Tibial artery (tissue), 4 donors: ENCODE measurements at regions not wholly inside any gene's neighbourhood (a gene's known extent, or its start where the extent isn't known, plus 50 kb on each side); places are given as distances from the start of the nearest gene placed in this dataset.

Source experiments
- DNase-seq, 2 donors: peaks; one replicate each; pipeline ENCODE4 v3.0.0-alpha.2; 2019
- H3K27ac ChIP-seq, 2 donors: fragments of 200-600 bp; sonication (generic) in 1 of 2; 1 replicate in 1 of 2; 2 replicates in 1 of 2; pipeline ENCODE4 v1.5.1; 2018 to 2019; ENCODE audit warnings: mild to moderate bottlenecking in 1 of 2
- H3K27me3 ChIP-seq, 2 donors: fragments of 200-600 bp; sonication (generic) in 1 of 2; one replicate each; pipeline versions ENCODE4 v1.5.1 to v1.6.0; 2016 to 2019
- H3K36me3 ChIP-seq, 3 donors: fragments of 200-600 bp; sonication (generic) in 2 of 3; one replicate each; pipeline ENCODE4 v1.5.1; 2016 to 2019; ENCODE audit warnings: mild to moderate bottlenecking in 2 of 3
- H3K4me1 ChIP-seq, 4 donors: fragments of 200-600 bp; sonication (generic) in 2 of 4; 1 replicate in 3 of 4; 2 replicates in 1 of 4; pipeline ENCODE4 v1.5.1; 2016 to 2019
- H3K4me3 ChIP-seq, 2 donors: fragments of 200-600 bp; sonication (generic) in 1 of 2; 1 replicate in 1 of 2; 2 replicates in 1 of 2; pipeline ENCODE4 v1.5.1; 2018 to 2019; ENCODE audit warnings: mild to moderate bottlenecking in 2 of 2
- H3K9me3 ChIP-seq, 3 donors: fragments of 200-600 bp; sonication (generic) in 1 of 3; one replicate each; pipeline ENCODE4 v1.5.1; 2016 to 2019
- intact Hi-C: fragments of 100-400 bp; cut with DNase I; formaldehyde crosslinking; loops from one replicate; pipeline ENCODE4 v1.15.0; 2023; ENCODE audit warnings: low total_unique reads
- TF ChIP-seq, protein P1 (sequence below), 2 experiments: fragments of 200-600 bp in 1 of 2; fragments of 450-650 bp in 1 of 2; IDR thresholded peaks; one replicate each; pipeline ENCODE4 v1.5.1; 2017 to 2019; ENCODE audit warnings: antibody characterized with exemption in 2 of 2, mild to moderate bottlenecking in 1 of 2, moderate library complexity in 1 of 2

DNA sequence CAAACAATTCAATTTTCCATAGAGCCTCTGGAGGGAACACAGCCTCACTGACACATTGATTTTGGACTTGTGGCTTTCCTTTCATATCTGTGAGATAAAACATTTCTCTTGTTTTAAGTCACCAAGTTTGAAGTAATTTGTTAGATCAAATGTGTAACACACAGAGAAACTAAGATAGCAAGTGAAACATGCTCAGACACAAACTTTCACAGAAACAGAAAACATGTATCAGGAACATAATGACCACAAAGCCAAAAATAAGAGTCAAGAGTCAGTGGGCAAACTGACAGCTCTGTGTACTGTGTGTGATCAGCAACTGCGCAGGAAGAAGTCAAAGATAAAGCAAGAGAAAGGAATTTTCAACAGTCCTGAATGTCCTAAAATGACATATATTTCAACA is 1237.5 kb downstream of the AMY1C start:
- TF ChIP-seq, protein P1, sequence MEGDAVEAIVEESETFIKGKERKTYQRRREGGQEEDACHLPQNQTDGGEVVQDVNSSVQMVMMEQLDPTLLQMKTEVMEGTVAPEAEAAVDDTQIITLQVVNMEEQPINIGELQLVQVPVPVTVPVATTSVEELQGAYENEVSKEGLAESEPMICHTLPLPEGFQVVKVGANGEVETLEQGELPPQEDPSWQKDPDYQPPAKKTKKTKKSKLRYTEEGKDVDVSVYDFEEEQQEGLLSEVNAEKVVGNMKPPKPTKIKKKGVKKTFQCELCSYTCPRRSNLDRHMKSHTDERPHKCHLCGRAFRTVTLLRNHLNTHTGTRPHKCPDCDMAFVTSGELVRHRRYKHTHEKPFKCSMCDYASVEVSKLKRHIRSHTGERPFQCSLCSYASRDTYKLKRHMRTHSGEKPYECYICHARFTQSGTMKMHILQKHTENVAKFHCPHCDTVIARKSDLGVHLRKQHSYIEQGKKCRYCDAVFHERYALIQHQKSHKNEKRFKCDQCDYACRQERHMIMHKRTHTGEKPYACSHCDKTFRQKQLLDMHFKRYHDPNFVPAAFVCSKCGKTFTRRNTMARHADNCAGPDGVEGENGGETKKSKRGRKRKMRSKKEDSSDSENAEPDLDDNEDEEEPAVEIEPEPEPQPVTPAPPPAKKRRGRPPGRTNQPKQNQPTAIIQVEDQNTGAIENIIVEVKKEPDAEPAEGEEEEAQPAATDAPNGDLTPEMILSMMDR (IDR thresholded peaks at IDR 0.05): no peak
- no peaks in the 10 kb centered on the region for H3K27me3 ChIP-seq
- H3K27ac ChIP-seq: no peak overlapping the region
- H3K4me1 ChIP-seq: no peaks in the 10 kb centered on the region
- intact Hi-C loops: no loop called here
- no peak overlapping the region for H3K4me3 ChIP-seq
- no peak for DNase-seq
- no peaks in the 10 kb centered on the region for H3K9me3 ChIP-seq
- H3K36me3 ChIP-seq: no peaks in the 10 kb centered on the region

DNA sequence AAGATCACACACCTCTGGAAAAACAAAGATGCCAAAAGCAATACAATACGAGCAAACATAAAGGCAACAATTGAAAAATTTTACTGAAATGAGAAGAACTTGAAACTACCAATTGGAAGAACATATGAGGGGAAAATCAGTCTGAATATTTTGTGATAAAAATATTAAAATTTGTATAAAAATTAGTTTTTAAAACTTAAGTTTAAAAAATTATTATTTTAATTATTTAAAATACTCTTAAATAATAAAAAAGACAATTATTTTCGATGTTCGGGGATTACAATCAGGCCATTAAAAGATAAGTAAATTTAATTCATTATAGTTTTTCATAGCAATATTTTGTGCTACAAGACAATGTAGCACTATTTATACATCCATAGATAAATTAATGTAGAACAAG is 1239.3 kb downstream of the AMY1C start:
- Histone ChIP-seq H3K27me3 (no peaks in the 10 kb centered on the region), H3K36me3 (no peaks in the 10 kb centered on the region), H3K4me3 (no peak overlapping the region), H3K9me3 (no peaks in the 10 kb centered on the region), H3K4me1 (no peaks in the 10 kb centered on the region), H3K27ac (no peak overlapping the region)
- intact Hi-C loops: no loop called here
- no peak for DNase-seq
- TF ChIP-seq, protein P1 (IDR thresholded peaks at IDR 0.05): no peak

DNA sequence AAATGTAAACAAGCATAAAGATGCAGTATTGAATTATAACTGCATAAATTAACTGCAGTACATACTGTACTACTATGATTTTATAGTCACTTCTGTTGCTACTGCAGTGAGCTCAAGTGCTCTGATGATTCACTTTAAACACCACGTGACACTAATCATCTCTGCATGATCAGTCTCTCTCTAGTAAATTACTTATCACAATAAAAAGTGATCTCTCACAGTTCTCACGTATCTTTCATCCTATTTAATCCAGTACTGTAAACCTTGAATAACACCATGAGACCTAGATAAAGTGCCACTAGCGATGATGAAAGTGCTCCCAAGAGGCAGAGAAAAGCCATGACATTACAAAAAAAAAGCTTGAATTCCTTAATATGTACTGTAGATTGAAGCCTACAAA is 1242.0 kb downstream of the AMY1C start:
- no peak for DNase-seq
- intact Hi-C loops: no loop called here
- TF ChIP-seq, protein P1 (IDR thresholded peaks at IDR 0.05): no peak
- no peaks in the 10 kb centered on the region for H3K36me3 ChIP-seq
- H3K27ac ChIP-seq: no peak overlapping the region
- no peaks in the 10 kb centered on the region for H3K27me3 ChIP-seq
- H3K4me3 ChIP-seq: no peak overlapping the region
- no peaks in the 10 kb centered on the region for H3K4me1 ChIP-seq
- H3K9me3 ChIP-seq: no peaks in the 10 kb centered on the region

DNA sequence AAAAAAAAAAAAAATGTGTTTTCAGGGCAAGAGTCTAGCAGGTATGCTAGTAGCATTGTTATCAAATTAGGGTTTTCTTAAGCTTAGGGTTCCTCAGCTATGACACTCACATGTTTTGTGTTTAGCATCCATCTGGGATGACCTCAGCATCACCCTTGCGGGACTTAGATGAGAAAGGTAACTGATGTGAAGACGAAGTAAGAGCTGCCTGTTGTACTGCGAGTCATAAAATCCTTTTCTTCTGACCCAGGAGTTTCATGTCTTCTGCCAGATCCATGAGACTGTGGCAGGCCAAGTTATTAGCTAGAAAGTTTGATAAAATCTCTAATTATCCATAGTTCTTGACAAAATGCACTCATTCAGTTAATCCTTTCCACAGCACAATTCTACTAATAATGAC is 1251.1 kb downstream of the AMY1C start:
- H3K36me3 ChIP-seq: no peaks in the 10 kb centered on the region
- H3K27me3 ChIP-seq: no peaks in the 10 kb centered on the region
- H3K27ac ChIP-seq: no peak overlapping the region
- intact Hi-C loops: no loop called here
- no peaks in the 10 kb centered on the region for H3K9me3 ChIP-seq
- no peaks in the 10 kb centered on the region for H3K4me1 ChIP-seq
- TF ChIP-seq, protein P1 (IDR thresholded peaks at IDR 0.05): no peak
- no peak overlapping the region for H3K4me3 ChIP-seq
- no peak for DNase-seq

DNA sequence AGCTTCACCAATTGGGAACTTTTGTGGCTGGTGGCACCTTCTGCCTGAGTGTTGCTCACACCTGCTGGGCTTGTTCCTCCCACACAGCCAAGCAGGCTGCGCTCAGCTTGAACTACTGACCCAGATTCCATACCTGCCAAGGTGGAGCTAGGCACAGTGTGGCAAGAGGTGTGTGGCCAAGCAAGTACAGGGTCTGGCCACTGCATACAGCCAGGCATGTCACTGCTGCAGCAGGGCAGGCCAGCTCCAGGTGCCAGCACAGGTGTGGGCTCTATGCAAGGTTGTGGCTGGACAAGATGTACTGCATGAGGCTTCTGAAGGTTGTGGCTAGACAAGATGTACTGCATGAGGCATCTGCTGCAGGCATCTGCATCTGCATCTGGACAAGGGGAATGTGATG is 1254.8 kb downstream of the AMY1C start:
- intact Hi-C loops: no loop called here
- Histone ChIP-seq H3K9me3 (no peaks in the 10 kb centered on the region), H3K36me3 (no peaks in the 10 kb centered on the region), H3K4me3 (no peak overlapping the region), H3K27me3 (no peaks in the 10 kb centered on the region), H3K27ac (no peak overlapping the region), H3K4me1 (no peaks in the 10 kb centered on the region)
- peak in 1 of 2 donors; percentile 35 for DNase-seq
- TF ChIP-seq, protein P1 (IDR thresholded peaks at IDR 0.05): no peak

DNA sequence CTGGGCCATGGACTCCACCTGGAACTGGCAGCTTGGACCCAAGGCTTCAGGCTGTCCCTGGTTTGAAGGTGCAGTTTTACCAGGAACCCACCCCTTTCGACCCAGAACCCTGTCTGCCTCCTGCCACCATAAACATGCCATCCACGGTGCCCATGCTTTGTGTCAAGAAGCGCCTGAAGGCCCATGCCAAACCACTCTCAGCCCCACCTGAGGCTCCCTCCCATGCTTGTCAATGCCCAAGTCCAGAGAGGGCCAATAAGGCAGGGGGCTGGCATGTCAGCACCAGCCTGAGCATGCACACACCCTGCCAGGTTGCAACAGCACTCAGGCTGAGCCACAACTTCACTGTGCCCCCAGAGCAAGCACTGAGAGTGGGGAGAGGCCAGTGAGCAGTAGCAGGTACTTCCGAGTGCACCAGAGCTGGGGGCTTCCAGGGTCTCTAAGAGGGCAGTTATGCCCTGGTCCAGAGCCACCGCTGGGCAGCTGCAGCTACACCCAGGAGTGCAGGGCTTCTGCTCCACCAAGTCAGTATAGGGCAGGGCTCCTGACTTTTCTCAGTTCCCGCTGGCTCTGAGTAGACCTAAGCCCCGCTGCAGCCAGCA is 1256.0 kb downstream of the AMY1C start:
- TF ChIP-seq, protein P1 (IDR thresholded peaks at IDR 0.05): no peak
- no peak overlapping the region for H3K4me3 ChIP-seq
- no peak overlapping the region for H3K27ac ChIP-seq
- no peaks in the 10 kb centered on the region for H3K27me3 ChIP-seq
- no peaks in the 10 kb centered on the region for H3K9me3 ChIP-seq
- no peaks in the 10 kb centered on the region for H3K36me3 ChIP-seq
- peak in 1 of 2 donors; percentile 34 for DNase-seq
- intact Hi-C loops: no loop called here
- H3K4me1 ChIP-seq: no peaks in the 10 kb centered on the region
